ENCODE measurements at regions not wholly inside any gene's neighbourhood (a gene's known extent, or its start where the extent isn't known, plus 50 kb on each side); places are given as distances from the start of the nearest gene placed in this dataset.

- Mint-ChIP-seq H3K4me3 (no peak overlapping the region), H3K27me3 (peaks cover 38% of the 10 kb centered on the region), H3K36me3 (ENCODE audit: low read depth) (no peaks in the 10 kb centered on the region), H3K9me3 (no peaks in the 10 kb centered on the region), H3K27ac (no peak overlapping the region), H3K4me1 (ENCODE audit: low read depth) (no peaks in the 10 kb centered on the region)
- no peak overlapping the region for H3K27ac ChIP-seq (ENCODE audit: low read depth in 1 of 2, low read length in 2 of 2)
- no peak for TF ChIP-seq CTCF (IDR thresholded peaks at IDR 0.05)
- CTCF ChIA-PET, result no interaction called here
- ATAC-seq (ENCODE audit: poor library complexity) (no peak), DNase-seq (no peak)
- no peaks in the 10 kb centered on the region for H3K36me3 ChIP-seq (ENCODE audit: insufficient read depth, low read length)
- peaks cover 0 to 3% of the 10 kb centered on the region in 2 experiments for H3K9me3 ChIP-seq (ENCODE audit: control insufficient read depth in 1 of 2, insufficient read depth in 1 of 2, low read length in 2 of 2)
- no peak overlapping the region for H3K4me3 ChIP-seq (ENCODE audit: low read length)
- POLR2A ChIA-PET, result no interaction called here
- H3K27me3 ChIP-seq (ENCODE audit: control insufficient read depth in 1 of 2, insufficient read depth in 2 of 2, low read length in 2 of 2), result peaks cover 0 to 10% of the 10 kb centered on the region in 2 experiments
- intact Hi-C loops (cut with DNase I, micrococcal nuclease), result no loop called here
- no peaks in the 10 kb centered on the region for H3K4me1 ChIP-seq (ENCODE audit: insufficient read depth, low read length)
These were observed 145.5 kb downstream of the TRIM29 start for GRCh38 chr11:119992171-119993051.

- Mint-ChIP-seq H3K4me1 (ENCODE audit: low read depth) (no peaks in the 10 kb centered on the region), H3K4me3 (no peak overlapping the region), H3K27ac (no peak overlapping the region), H3K9me3 (no peaks in the 10 kb centered on the region), H3K36me3 (ENCODE audit: low read depth) (no peaks in the 10 kb centered on the region), H3K27me3 (peaks cover 44% of the 10 kb centered on the region)
- H3K27me3 ChIP-seq (ENCODE audit: control insufficient read depth in 1 of 2, insufficient read depth in 2 of 2, low read length in 2 of 2), result peaks cover 0 to 10% of the 10 kb centered on the region in 2 experiments
- no peaks in the 10 kb centered on the region for H3K36me3 ChIP-seq (ENCODE audit: insufficient read depth, low read length)
- H3K4me1 ChIP-seq (ENCODE audit: insufficient read depth, low read length), result no peaks in the 10 kb centered on the region
- H3K27ac ChIP-seq (ENCODE audit: low read depth in 1 of 2, low read length in 2 of 2), result no peak overlapping the region
- intact Hi-C loops (cut with DNase I, micrococcal nuclease), result no loop called here
- H3K4me3 ChIP-seq (ENCODE audit: low read length), result no peak overlapping the region
- POLR2A ChIA-PET, result no interaction called here
- DNase-seq, result no peak
- peaks cover 0 to 3% of the 10 kb centered on the region in 2 experiments for H3K9me3 ChIP-seq (ENCODE audit: control insufficient read depth in 1 of 2, insufficient read depth in 1 of 2, low read length in 2 of 2)
- no peak for TF ChIP-seq CTCF (IDR thresholded peaks at IDR 0.05)
- CTCF ChIA-PET, result no interaction called here
- no peak for ATAC-seq (ENCODE audit: poor library complexity)
These were observed 146.2 kb downstream of the TRIM29 start for GRCh38 chr11:119991669-119992068.

- POLR2A ChIA-PET, result no interaction called here
- peaks cover 48% of the 10 kb centered on the region for H3K27me3 Mint-ChIP-seq
These were observed 146.9 kb downstream of the TRIM29 start for GRCh38 chr11:119991022-119991404.

More at GRCh38 chr11:119991022-119991404, 146.9 kb downstream of the TRIM29 start:
- H3K9me3 Mint-ChIP-seq, result no peaks in the 10 kb centered on the region
- ATAC-seq (ENCODE audit: poor library complexity) (no peak), DNase-seq (no peak)
- no peaks in the 10 kb centered on the region for H3K4me1 Mint-ChIP-seq (ENCODE audit: low read depth)
- intact Hi-C loops (cut with DNase I, micrococcal nuclease), result no loop called here
- H3K36me3 ChIP-seq (ENCODE audit: insufficient read depth, low read length), result no peaks in the 10 kb centered on the region
- H3K27ac ChIP-seq (ENCODE audit: low read depth in 1 of 2, low read length in 2 of 2), result no peak overlapping the region
- peaks cover 0 to 3% of the 10 kb centered on the region in 2 experiments for H3K9me3 ChIP-seq (ENCODE audit: control insufficient read depth in 1 of 2, insufficient read depth in 1 of 2, low read length in 2 of 2)
- H3K4me3 ChIP-seq (ENCODE audit: low read length), result no peak overlapping the region
- no peaks in the 10 kb centered on the region for H3K4me1 ChIP-seq (ENCODE audit: insufficient read depth, low read length)
- H3K4me3 Mint-ChIP-seq, result no peak overlapping the region
- H3K36me3 Mint-ChIP-seq (ENCODE audit: low read depth), result no peaks in the 10 kb centered on the region
- peaks cover 0 to 8% of the 10 kb centered on the region in 2 experiments for H3K27me3 ChIP-seq (ENCODE audit: control insufficient read depth in 1 of 2, insufficient read depth in 2 of 2, low read length in 2 of 2)
- CTCF ChIA-PET, result no interaction called here
- no peak overlapping the region for H3K27ac Mint-ChIP-seq
- TF ChIP-seq CTCF (IDR thresholded peaks at IDR 0.05), result no peak
